GM18858 (cell line): ENCODE measurements at regions not wholly inside any gene's neighbourhood (a gene's known extent, or its start where the extent isn't known, plus 50 kb on each side); places are given as distances from the start of the nearest gene placed in this dataset.
"Not testable (repeated sequence)": the region's sequence is repeated elsewhere in the genome, so short reads cannot be mapped to it uniquely, and the experiment has no call there.

Source experiments
- ATAC-seq: cut with Tn5 transposase; IDR thresholded peaks from one replicate; pipeline ENCODE4 v1.9.1; 2021; ENCODE audit not compliant: unreplicated experiment

DNA sequence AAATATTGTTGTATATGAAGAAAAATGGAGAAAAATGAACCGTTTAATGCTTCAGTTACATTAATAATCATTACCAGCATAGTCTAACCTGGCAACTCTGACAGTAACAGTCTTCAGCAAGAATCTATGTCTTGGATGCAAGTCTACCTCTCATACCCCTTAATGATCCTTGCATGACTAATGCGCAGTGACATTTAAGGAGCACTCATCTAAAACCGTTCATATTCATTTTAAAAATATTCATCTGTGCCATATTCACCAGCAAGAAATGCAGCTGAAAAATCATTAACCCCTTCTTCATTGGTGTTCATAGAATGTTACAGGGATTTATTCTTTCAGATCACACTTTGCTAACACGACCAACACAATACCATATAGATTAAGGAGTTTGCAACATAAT, 227.2 kb upstream of the ASCC3 start:
- no peak for ATAC-seq

DNA sequence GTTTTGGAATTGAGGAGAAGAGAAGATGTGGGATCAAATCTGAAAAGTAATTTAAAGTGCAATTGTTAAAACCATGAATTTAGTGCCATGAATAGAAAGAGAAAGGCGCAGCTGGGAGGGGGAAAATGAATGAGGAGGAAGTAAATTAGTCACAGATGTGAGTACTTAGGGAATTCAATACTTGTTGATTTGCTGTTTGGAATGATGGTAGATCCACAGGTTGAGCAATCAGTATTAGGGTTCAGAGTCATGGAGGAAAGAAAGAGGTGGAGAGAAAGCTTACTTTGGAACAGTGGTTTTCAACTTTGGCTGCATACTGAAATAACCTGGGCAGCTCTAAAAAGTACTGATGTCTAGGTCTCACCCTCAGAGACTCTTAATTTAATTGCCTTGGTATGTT, 229.7 kb upstream of the ASCC3 start:
- no peak for ATAC-seq

DNA sequence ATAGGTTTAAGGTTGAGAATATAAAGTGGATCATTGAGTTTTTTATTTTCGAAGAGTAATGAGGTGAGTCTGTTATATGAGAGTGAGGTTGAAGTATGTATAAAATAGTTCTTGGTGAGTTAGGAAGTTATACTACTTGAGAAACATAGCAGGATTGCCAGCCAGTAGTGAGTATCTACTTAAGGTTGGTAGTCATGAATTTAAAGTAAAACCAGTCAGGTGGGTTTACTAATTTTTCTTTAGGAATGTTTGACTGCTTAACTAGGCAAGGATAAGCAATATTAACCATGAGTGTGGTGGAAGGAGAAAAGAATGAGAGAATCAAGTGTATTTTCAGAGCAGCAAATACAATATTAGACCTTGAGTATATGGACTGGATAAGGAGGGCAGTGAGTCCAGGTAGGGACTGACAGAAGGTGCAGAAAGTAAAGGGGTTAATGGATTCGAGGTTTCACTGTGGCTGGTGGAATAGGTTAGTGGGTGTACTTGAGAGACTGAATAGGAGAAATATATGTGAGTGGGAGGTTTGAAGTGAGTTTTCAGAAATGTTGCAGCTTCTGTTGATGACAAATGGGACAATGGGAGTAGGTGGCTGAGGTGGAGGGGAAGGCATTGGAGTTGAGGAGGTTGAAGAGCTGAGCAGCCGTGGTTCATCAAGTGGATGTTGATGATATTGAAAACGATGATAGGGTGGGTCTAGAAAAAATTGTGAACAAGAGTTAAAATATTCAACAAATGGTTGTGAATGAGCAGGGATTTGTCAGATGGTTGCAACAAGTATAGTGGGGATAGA, 232.5 kb upstream of the ASCC3 start:
- ATAC-seq = no peak

DNA sequence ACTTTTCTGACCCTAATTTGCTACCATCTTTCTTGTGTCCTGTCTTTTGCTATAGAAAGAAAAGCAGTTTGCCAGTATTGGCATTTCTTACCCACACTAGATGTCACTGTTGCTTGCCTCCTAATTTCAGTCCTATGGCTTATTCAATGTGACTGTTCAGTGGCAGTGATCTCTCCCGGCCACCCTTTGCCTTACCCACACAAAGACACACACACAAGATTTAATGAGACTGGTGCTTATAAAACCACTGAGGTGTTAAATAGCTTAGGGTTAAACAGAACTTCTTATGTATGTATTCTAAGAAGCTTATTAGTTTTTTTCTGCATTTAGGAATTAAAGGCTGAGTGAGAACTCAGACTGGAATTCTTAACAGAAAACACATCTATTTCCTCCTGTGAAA, 233.6 kb upstream of the ASCC3 start:
- no peak for ATAC-seq

DNA sequence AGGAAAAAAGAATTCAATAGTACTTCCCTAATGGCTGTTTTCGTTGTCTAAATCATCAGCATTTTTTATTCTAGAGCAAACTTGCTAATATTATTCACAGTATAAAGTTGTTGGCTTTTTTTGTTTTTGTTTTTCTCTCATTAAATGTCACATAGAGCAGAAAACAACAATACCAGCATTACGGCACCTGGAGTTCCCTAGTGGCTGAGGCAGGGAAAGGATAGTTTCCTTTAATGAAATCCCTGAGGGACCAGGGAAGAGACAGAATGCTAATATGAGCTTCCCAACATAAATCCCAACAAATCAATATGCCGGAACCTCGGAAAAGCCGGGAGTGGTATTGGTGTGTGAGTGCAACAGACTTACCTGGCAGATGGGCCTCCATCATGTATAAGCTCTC, 235.2 kb upstream of the ASCC3 start:
- ATAC-seq = no peak

DNA sequence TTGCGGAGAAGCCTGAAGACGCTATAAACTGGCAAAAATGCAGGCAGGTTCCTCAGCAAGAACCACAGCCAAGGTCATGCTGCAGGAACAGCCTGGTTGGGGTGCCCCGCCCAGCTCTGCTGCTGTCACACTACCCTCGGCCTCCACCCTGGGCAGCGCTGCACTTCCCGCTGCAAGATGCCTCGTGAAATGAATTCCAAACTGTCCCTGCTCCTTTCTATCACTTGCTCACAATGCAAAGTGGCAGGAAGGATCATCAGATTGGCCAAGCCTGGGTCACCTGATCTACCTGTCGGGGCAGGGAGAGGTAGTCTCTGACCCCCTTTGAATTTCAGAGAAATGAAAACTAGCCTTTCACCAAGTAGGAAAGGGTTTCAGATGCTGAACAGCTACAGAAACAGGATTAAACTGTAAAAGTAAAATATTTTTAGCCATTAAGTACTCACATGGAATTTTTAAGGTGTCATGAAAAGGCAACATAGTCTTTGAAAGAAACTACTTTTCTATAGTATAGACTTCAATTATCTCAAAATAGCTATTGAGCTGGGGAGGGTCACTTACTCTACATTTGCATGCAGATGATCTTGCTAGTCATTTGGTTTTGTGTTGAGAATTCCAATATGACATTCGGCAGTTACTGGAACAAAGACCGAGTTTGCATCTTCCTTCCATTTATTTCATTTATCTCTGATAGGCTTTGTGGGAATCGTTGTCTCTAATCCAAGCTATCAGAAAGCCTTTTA, 236.4 kb upstream of the ASCC3 start:
- no peak for ATAC-seq

DNA sequence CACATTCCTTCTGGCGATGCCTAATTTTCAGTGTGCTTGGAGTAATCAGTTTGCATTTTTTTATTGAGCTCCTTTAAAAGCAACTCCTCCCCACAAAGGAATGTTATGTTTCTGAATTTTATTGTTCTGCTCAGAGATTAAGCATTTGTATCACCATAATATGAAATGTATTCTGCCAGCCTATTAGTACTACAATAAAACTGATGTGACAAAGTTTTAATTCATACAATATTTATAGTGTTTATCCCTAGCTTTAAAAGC, 236.9 kb upstream of the ASCC3 start:
- ATAC-seq = no peak

DNA sequence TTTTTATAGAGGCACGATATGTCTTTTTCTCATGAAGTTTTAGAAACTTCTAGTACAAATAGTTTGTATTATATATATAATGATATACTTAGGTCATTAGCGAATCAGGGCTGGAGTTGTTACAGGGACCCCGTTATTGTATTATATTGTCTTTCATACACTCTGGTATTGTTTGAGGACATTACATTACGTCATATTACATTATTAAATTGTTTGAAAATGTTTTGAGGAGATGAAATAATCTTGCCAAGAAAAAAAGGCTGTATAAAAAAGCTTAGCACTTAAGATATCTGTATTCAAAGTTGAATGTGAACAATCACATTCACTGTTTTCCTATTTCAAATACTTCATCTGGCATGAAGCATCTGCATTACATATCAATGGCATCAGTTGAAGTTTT, 239.6 kb upstream of the ASCC3 start:
- no peak for ATAC-seq

DNA sequence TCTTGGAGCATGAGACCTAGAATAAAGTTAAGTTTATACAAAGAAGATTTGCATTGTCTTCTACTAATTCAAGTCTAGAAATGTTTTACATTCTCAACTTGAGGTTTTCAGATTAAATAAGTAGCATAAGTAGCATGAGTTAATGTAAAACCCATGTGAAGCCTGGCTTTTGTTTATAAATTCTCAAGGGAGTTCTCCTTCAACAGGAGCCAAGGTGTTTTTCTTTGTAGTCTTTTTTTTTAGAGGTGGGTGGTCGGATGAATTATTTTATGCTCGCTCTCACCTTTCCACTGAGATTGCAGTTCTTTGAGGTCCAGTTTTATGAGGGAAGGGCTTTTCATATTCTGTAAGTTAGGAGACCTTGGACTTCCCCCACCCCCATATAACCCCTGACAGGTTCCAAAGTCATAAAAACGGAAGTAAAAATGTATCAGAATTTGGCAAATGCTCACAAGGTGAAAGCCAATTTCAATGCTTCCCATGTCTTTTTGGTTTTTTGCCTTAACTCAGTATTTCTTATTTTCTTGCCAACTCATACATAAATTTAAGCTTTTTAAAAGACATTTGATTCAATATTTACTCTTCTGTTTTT, 244.3 kb upstream of the ASCC3 start:
- no peak for ATAC-seq

DNA sequence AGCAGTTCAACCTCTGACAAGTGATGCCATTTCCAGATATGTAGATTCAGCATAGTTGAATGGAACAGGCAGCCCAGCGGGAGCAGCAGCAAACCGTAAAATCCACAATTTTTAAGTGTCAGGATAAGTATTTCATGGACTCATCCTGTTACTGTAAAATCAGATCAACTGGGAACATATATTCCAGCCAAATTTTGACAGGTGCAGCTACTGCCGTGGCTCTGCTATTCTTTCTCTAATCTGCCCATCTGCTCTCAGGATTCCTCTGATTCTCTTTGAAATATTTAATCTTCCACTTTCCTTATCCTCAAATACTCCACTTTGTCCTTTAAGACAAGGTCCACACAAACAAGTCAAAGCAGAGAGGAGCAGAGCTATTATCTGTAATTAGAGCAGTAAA, 245.4 kb upstream of the ASCC3 start:
- no peak for ATAC-seq

DNA sequence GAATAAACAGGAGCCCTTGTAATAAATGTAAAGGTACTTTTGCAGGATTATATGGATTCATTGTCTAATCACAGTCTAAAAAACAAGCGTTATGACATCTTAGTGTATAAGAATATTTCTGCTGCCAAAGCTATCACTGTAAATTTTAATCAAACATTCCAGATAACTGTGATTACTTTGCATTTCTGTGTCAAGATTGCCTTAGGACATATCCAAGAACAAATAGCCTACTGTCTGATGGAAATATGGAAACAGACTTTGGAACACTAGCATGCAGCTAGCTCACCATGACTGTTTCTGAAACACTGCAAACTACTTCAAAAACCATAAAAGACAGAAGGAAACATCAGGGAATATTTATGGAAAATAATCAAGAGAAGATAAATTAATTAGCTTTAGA, 248.7 kb upstream of the ASCC3 start:
- no peak for ATAC-seq

DNA sequence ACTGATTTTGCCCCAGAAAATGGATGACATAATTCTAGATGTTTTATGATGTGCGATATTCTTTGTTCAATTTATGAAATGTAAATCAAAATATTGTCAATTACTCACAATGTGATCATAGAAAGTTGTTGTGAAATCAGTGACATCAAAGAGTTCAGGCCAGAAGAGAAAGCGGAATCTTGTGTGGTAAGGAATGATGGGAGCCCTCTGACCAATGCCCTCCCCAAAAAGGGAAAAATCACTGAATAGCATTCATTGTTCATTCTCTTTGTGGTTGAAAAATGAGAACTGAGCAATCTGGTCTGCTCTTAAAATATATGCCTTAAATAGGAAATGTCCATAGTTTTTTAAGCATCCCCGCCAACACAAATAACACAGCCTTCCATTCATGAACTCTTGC, 247.1 kb upstream of the GRIK2 start:
- ATAC-seq = no peak

DNA sequence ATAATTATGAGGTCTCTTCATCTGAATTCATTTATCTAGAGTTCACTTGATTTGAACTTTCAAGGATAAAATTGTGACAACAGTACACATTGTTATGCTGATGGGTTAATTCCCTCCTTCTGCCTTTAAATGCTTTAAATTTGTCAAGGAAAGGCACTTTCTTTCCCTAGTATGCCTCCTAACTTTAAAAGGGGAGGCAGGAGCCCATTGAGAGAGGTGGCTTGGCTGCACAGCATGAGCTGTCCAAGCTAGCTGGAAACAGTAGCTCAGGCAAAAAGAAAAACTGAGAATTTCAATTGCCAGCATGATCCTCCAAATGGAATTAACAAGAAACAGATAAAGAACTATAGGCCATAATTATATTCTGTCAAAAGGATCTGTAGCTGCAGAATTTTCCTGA, 243.3 kb upstream of the GRIK2 start:
- ATAC-seq = no peak

DNA sequence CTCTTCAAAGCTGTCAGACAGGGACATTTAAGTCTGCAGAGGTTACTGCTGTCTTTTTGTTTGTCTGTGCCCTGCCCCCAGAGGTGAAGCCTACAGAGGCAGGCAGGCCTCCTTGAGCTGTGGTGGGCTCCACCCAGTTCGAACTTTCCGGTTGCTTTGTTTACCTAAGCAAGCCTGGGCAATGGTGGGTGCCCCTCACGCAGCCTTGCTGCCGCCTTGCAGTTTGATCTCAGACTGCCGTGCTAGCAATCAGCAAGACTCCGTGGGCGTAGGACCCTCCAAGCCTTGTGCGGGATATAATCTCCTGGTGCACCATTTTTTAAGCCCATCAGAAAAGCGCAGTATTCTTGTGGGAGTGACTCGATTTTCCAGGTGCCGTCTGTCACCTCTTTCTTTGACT, 235.9 kb upstream of the GRIK2 start:
- not testable (repeated sequence) for ATAC-seq

DNA sequence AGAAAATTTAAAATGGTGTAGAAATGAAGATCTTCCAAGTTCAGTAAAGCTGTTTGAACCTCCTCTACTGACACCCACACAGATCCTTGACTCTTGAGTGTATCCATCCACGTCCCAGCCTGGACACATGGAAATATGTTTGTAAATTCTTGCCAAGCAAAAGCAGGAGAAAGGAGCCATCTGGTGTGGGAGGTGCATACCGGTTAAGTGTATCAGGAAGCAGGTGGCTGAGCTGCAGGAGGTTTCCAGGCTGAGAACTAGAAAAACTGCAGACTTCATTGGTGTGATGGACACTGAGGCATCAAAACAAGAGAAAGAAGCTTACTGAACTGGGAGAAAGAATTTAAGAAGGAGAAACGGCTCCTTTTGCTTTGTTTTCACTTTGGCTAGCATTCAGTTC, 229.9 kb upstream of the GRIK2 start:
- ATAC-seq = no peak

DNA sequence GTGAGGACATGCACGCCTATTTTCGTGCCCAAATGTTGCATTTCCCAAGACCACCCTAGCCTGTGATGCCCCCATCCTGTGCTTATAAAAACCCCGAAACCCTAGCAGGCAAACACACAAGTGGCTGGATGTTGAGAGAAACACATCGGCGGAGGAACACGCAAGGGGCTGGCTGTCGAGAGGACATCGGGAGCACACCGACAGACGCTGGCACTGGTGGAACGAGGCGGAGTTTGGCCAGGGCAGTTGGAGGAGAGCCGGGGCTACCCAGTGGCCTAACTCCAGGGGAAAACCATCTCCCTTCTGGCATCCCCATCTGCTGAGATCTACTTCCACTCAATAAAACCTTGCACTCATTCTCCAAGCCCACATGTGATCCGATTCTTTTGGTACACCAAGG, 225.9 kb upstream of the GRIK2 start:
- ATAC-seq = no peak

DNA sequence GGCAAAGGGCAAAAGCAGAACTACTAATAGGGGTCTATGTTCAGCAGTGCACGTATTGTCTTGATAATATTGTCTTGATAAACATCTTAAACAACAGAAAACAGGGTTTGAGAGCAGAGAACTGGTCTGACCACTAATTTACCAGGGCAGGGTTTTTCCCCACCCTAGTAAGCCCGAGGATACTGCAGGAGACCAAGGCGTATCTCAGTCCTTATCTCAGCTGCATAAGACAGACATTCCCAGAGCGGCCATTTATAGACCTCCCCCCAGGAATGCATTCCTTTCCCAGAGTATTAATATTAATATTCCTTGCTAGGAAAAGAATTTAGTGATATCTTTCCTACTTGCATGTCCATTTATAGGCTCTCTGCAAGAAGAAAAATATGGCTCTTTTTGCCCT, 222.5 kb upstream of the GRIK2 start:
- not testable (repeated sequence) for ATAC-seq

DNA sequence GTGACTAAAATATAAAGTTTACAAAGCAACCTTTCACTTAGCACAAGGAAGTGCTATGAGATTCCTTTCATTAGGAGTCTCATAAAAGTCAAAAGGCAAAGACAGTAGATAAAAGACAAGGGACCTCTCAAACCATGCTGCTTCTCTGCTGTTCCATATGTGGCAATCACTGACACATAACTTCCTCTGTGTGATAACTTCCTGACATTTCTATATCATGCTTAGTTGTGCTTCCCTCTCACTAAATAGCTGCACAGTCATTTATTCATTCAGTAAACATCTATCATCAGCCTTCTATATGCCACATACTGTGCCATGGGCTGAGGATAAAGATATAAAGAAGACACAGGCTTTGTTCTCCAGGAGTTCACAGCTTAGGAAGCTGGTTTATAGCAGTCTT, 214.8 kb upstream of the GRIK2 start:
- no peak for ATAC-seq

DNA sequence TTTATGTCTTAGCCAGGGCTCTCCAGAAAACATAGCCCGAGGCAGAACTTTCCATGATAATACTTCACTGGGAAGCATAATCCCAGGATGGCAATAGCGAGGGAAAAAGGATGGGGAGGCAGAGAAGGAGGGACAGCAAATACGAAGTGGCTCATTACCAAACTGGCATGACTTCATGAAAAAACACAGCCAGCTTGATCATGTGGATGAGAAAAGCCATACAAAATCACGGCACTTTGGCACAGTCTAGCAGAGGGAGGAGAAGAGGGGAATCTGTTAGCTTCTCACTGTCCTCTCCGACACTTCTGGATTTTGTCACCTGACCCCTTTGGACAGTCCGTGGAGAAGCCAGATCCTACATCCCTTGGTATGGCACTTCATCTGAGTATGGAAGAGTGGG, 212.5 kb upstream of the GRIK2 start:
- ATAC-seq = no peak

DNA sequence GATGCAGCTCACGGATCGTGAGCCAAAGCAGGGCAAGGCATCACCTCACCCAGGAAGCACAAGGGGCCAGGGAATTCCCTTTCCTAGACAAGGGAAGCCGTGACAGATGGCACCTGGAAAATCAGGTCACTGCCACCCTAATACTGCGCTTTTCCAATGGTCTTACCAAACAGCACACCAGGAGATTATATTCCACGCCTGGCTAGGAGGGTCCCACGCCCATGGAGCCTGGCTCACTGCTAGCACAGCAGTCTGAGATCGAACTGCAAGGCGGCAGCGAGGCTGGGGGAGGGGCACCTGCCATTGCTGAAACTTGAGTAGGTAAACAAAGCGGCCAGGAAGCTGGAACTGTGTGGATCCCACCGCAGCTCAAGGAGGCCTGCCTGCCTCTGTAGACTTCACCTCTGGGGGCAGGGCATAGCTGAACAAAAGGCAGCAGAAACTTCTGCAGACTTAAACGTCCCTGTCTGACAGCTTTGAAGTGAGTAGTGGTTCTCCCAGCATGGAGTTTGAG, 205.2 kb upstream of the GRIK2 start:
- ATAC-seq = not testable (repeated sequence)

DNA sequence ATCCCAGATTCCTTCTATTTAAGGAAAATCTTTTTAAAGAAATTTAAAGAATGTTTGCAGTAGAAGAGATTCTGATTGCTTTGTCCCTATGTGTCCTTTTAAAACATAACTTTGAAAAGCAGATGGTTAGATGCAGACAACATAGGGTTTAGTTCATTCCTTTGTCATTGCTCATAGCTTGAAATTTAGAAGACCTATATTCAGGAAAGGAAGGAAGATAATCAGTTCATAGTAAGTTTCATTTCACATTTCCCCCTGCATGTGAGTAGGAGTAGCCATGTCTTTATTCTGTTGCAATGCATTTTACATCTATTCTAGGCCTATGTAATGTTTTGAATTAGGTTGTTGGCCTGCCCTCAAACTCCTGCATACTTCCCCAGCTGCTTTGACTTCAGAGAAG, 197.9 kb upstream of the GRIK2 start:
- no peak for ATAC-seq

DNA sequence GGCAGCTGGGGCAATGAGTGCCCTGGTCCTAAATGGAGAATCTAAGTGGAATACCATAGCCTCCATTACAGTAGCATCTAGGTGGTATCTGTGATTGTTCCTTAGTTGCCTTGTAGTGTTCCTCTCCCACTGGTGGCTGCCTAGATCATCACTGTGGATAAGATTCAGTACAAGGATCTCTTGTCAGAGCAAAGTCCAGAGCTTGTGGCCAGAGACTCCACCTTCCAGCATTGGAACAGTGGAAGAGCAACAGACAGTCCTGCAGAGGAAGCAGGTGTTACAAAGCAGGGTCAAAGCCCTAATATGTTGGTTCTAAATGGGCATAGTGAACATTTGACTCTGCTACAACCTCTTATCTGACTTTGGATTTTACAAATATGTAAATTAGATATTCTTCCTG, 194.1 kb upstream of the GRIK2 start:
- no peak for ATAC-seq
